Mammary epithelial cell (primary cell): ENCODE measurements at regions not wholly inside any gene's neighbourhood (a gene's known extent, or its start where the extent isn't known, plus 50 kb on each side); places are given as distances from the start of the nearest gene placed in this dataset.

Experiments used
- EZH2 ChIP-seq: IDR thresholded peaks from 2 replicates; pipeline ENCODE4 v1.6.1; 2012; ENCODE audit warnings: low read length, inconsistent platforms, borderline replicate concordance
- TF ChIP-seq, protein P1 (sequence below), 2 donors: IDR thresholded peaks in 1 of 2; conservative IDR thresholded peaks in 1 of 2; 2 replicates each; pipeline ENCODE4 v1.5.1; 2011 to 2012; ENCODE audit warnings: inconsistent platforms in 2 of 2, low read length in 2 of 2, mild to moderate bottlenecking in 2 of 2, control low read depth in 1 of 2, low read depth in 1 of 2; ENCODE audit not compliant: insufficient read depth in 1 of 2; ENCODE audit errors: extremely low read depth in 1 of 2

GRCh38 chr13:76768384-76768783, 117.8 kb downstream of the KCTD12 start:
- TF ChIP-seq, protein P1, sequence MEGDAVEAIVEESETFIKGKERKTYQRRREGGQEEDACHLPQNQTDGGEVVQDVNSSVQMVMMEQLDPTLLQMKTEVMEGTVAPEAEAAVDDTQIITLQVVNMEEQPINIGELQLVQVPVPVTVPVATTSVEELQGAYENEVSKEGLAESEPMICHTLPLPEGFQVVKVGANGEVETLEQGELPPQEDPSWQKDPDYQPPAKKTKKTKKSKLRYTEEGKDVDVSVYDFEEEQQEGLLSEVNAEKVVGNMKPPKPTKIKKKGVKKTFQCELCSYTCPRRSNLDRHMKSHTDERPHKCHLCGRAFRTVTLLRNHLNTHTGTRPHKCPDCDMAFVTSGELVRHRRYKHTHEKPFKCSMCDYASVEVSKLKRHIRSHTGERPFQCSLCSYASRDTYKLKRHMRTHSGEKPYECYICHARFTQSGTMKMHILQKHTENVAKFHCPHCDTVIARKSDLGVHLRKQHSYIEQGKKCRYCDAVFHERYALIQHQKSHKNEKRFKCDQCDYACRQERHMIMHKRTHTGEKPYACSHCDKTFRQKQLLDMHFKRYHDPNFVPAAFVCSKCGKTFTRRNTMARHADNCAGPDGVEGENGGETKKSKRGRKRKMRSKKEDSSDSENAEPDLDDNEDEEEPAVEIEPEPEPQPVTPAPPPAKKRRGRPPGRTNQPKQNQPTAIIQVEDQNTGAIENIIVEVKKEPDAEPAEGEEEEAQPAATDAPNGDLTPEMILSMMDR (conservative IDR thresholded peaks at IDR 0.05 in 1 of 2, IDR thresholded peaks at IDR 0.05 in 1 of 2; ENCODE audit: extremely low read depth in 1 of 2, insufficient read depth in 1 of 2, low read depth in 1 of 2, low read length in 2 of 2): no peak
- TF ChIP-seq EZH2: no peak
